Vagina (tissue), 2 donors: ENCODE measurements at regions not wholly inside any gene's neighbourhood (a gene's known extent, or its start where the extent isn't known, plus 50 kb on each side); places are given as distances from the start of the nearest gene placed in this dataset.

Experiments used
- DNase-seq, 2 donors: peaks; one replicate each; pipeline ENCODE4 v3.0.0-alpha.2; 2017; ENCODE audit errors: extremely low spot score in 2 of 2
- H3K27ac ChIP-seq: fragments of 200-600 bp; sonication (generic); one replicate; pipeline ENCODE4 v1.5.1; 2019
- H3K27me3 ChIP-seq: fragments of 200-600 bp; sonication (generic); one replicate; pipeline ENCODE4 v1.5.1; 2019
- H3K36me3 ChIP-seq, 2 donors: fragments of 200-600 bp; sonication (generic); one replicate each; pipeline ENCODE4 v1.5.1; 2017 to 2019
- H3K4me1 ChIP-seq: fragments of 200-600 bp; sonication (generic); one replicate; pipeline ENCODE4 v1.5.1; 2019
- H3K4me3 ChIP-seq, 2 donors: fragments of 200-600 bp; sonication (generic); 1 replicate in 1 of 2; 2 replicates in 1 of 2; pipeline ENCODE4 v1.5.1; 2016 to 2019
- H3K9me3 ChIP-seq: fragments of 200-600 bp; sonication (generic); one replicate; pipeline ENCODE4 v1.5.1; 2019
- POLR2A ChIP-seq, 2 donors: fragments of 450-650 bp; IDR thresholded peaks; one replicate each; pipeline ENCODE4 v1.6.1; 2017; ENCODE audit warnings: antibody characterized with exemption in 2 of 2, mild to moderate bottlenecking in 2 of 2, moderate library complexity in 2 of 2
- POLR2AphosphoS5 ChIP-seq, 2 donors: sonication (generic); formaldehyde crosslinking; IDR thresholded peaks; one replicate each; pipeline ENCODE4 v1.9.0; 2017; ENCODE audit warnings: antibody characterized with exemption in 2 of 2, mild to moderate bottlenecking in 2 of 2, low read depth in 1 of 2; ENCODE audit not compliant: insufficient read depth in 1 of 2
- intact Hi-C: fragments of 100-400 bp; cut with DNase I; formaldehyde crosslinking; loops from one replicate; pipeline ENCODE4 v1.15.1; 2023
- TF ChIP-seq, protein P1 (sequence below), 3 experiments: fragments of 450-650 bp in 2 of 3; fragments of 200-600 bp in 1 of 3; sonication (generic) in 1 of 3; IDR thresholded peaks; one replicate each; pipeline ENCODE4 v1.5.1; 2017 to 2019; ENCODE audit warnings: antibody characterized with exemption in 3 of 3, mild to moderate bottlenecking in 2 of 3, moderate library complexity in 2 of 3

DNA sequence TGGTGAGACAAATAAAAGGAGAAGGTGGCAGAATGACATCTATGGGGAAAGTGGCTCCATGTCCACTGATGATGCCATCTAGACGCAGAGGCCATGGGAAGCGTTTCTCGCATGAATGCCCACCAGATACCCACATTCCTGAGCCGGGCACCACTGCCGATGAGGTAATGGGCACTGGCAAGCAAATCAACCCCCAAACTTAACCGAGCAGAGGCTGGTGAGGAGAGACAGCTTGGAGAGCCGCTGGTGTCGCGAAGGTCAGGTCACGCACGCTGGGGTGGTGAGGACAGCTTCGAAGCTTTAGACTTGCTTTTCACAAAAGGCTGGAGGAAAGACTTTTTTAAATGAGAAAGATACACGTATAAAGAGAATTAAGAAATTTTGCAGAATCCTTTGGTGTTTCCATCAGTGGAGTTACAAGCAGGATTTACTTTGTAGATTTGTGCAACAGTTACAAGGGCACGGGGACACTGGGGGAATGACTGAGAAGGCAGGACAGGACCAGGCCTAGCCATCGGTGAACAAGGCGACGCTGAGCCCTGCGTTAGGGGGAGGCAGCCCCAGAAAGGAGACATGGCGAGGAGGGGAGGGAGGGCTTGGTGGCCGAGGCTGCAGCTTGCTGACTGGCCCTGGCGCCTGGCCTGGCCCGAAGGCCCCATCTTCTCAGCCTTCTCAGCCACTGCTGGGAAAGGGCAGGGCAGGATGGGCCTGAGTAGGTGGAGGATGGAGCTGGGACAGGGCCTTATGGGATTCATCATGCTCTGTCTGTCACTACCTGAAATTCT lies 83.9 kb upstream of the HDAC4 start:
- H3K27me3 ChIP-seq, result no peaks in the 10 kb centered on the region
- H3K4me1 ChIP-seq, result no peaks in the 10 kb centered on the region
- DNase-seq, result no peak
- no peak overlapping the region for H3K27ac ChIP-seq
- TF ChIP-seq, protein P1, sequence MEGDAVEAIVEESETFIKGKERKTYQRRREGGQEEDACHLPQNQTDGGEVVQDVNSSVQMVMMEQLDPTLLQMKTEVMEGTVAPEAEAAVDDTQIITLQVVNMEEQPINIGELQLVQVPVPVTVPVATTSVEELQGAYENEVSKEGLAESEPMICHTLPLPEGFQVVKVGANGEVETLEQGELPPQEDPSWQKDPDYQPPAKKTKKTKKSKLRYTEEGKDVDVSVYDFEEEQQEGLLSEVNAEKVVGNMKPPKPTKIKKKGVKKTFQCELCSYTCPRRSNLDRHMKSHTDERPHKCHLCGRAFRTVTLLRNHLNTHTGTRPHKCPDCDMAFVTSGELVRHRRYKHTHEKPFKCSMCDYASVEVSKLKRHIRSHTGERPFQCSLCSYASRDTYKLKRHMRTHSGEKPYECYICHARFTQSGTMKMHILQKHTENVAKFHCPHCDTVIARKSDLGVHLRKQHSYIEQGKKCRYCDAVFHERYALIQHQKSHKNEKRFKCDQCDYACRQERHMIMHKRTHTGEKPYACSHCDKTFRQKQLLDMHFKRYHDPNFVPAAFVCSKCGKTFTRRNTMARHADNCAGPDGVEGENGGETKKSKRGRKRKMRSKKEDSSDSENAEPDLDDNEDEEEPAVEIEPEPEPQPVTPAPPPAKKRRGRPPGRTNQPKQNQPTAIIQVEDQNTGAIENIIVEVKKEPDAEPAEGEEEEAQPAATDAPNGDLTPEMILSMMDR (IDR thresholded peaks at IDR 0.05), result no peak
- TF ChIP-seq POLR2AphosphoS5 (IDR thresholded peaks at IDR 0.05; ENCODE audit: insufficient read depth in 1 of 2, low read depth in 1 of 2) (no peak), POLR2A (IDR thresholded peaks at IDR 0.05) (no peak)
- no peaks in the 10 kb centered on the region for H3K9me3 ChIP-seq
- no peak overlapping the region for H3K4me3 ChIP-seq
- no peaks in the 10 kb centered on the region for H3K36me3 ChIP-seq
- intact Hi-C loops, result no loop called here

DNA sequence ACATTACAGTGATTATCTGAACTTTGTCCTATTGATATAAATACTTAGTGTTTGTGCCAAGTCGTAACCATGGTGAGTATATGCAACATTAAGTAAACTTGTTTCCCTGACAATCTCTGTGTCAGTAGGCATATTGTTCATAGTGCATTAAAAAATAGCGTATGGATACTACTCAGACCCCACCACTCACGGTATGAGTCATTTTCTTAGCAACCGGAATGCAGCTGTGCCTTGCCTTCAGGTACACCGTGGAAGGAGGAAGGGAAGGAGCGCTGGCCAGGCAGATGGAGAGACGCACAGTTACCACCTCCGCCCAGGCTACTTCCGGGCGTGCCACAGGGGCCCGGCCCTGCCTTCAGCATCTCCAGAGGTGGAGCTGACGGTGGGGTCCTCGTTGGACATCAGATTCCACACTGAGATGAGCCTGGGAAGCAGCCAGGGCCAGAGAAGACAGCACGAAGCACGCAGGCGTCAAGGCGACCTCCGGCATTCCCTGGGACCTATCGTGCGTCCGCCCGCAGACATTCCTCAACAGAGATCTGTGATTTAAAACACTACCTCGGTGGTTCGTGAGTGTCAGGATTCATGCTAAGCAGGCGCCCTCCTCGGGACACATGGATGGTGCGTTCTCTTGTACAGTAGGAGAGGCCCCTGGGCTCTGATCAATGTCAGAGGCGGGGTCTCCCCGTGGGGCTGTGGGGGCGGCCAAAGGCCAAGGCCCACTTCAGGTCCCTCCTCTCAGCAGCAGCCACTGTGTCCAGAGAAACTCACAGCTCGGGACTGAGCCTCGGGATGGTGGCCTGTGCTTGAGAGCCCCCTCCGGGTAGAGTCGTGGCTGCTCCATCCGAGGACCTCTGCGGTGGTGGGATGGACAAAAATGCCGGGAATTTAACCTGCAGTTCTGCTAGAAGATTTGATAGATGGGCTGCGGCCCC lies 82.2 kb upstream of the HDAC4 start:
- H3K4me1 ChIP-seq, result no peaks in the 10 kb centered on the region
- no peak overlapping the region for H3K27ac ChIP-seq
- no peak overlapping the region for H3K4me3 ChIP-seq
- H3K27me3 ChIP-seq, result no peaks in the 10 kb centered on the region
- DNase-seq, result no peak
- intact Hi-C loops, result no loop called here
- TF ChIP-seq POLR2A (IDR thresholded peaks at IDR 0.05) (no peak), POLR2AphosphoS5 (IDR thresholded peaks at IDR 0.05; ENCODE audit: insufficient read depth in 1 of 2, low read depth in 1 of 2) (no peak)
- TF ChIP-seq, protein P1 (IDR thresholded peaks at IDR 0.05), result no peak
- H3K36me3 ChIP-seq, result no peaks in the 10 kb centered on the region
- no peaks in the 10 kb centered on the region for H3K9me3 ChIP-seq

DNA sequence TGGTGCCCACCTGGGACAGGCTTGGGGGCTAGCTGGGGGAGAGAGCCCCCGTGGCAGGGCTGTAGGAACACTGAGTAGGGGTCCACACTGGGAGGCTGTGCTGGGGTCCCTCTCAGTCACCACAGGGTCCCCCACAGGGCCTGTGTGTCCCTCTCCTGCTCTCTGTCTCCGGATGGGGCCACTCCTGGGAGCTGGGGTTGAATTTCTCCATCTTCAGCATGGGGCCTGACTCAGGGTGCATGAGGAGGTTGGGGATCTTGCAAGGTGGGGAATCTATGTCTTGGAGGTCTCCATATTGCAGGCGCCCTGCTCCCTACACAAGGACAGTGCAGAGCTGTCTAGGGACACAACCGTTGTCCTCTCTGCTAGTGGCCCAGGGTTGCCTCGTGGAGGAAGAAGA lies 78.7 kb upstream of the HDAC4 start:
- DNase-seq, result no peak
- Histone ChIP-seq H3K4me3 (no peak overlapping the region), H3K27me3 (no peaks in the 10 kb centered on the region), H3K36me3 (no peaks in the 10 kb centered on the region), H3K4me1 (no peaks in the 10 kb centered on the region), H3K27ac (no peak overlapping the region), H3K9me3 (no peaks in the 10 kb centered on the region)
- TF ChIP-seq POLR2A (IDR thresholded peaks at IDR 0.05), result no peak
- no peak for TF ChIP-seq POLR2AphosphoS5 (IDR thresholded peaks at IDR 0.05; ENCODE audit: insufficient read depth in 1 of 2, low read depth in 1 of 2)
- TF ChIP-seq, protein P1 (IDR thresholded peaks at IDR 0.05), result no peak
- intact Hi-C loops, result no loop called here

DNA sequence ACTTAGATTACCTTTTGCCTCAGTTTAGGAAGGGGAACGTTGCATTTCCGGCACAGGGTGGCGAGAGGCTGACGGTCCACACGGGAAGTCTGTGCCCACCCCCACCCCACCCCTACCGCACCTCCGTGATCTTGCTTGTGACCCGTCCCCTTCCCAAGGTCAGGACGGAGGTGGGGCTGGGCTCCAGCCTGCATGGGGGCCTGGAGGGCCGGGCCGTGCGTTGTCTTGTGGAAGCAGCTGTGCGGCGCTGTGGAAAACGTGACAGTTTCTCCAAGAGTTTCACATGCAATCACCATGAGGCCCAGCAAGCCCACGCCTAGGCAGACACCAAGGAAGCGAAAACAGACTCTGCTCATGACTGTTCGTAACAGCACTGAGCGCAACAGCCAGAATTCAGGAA lies 76.8 kb upstream of the HDAC4 start:
- no peaks in the 10 kb centered on the region for H3K27me3 ChIP-seq
- H3K36me3 ChIP-seq, result no peaks in the 10 kb centered on the region
- intact Hi-C loops, result no loop called here
- TF ChIP-seq, protein P1 (IDR thresholded peaks at IDR 0.05), result no peak
- TF ChIP-seq POLR2A (IDR thresholded peaks at IDR 0.05), result no peak
- TF ChIP-seq POLR2AphosphoS5 (IDR thresholded peaks at IDR 0.05; ENCODE audit: insufficient read depth in 1 of 2, low read depth in 1 of 2), result no peak
- no peak overlapping the region for H3K4me3 ChIP-seq
- H3K9me3 ChIP-seq, result no peaks in the 10 kb centered on the region
- H3K27ac ChIP-seq, result no peak overlapping the region
- DNase-seq, result no peak
- H3K4me1 ChIP-seq, result no peaks in the 10 kb centered on the region
